ENCODE measurements at regions not wholly inside any gene's neighbourhood (a gene's known extent, or its start where the extent isn't known, plus 50 kb on each side); places are given as distances from the start of the nearest gene placed in this dataset.
"Not testable (repeated sequence)": the region's sequence is repeated elsewhere in the genome, so short reads cannot be mapped to it uniquely, and the experiment has no call there.

- TF ChIP-seq, protein P1, sequence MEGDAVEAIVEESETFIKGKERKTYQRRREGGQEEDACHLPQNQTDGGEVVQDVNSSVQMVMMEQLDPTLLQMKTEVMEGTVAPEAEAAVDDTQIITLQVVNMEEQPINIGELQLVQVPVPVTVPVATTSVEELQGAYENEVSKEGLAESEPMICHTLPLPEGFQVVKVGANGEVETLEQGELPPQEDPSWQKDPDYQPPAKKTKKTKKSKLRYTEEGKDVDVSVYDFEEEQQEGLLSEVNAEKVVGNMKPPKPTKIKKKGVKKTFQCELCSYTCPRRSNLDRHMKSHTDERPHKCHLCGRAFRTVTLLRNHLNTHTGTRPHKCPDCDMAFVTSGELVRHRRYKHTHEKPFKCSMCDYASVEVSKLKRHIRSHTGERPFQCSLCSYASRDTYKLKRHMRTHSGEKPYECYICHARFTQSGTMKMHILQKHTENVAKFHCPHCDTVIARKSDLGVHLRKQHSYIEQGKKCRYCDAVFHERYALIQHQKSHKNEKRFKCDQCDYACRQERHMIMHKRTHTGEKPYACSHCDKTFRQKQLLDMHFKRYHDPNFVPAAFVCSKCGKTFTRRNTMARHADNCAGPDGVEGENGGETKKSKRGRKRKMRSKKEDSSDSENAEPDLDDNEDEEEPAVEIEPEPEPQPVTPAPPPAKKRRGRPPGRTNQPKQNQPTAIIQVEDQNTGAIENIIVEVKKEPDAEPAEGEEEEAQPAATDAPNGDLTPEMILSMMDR (IDR thresholded peaks at IDR 0.05; ENCODE audit: low read depth, low read length) = no peak
Observed at GRCh38 chr12:131461096-131461495, 249.8 kb upstream of the SFSWAP start.

DNA sequence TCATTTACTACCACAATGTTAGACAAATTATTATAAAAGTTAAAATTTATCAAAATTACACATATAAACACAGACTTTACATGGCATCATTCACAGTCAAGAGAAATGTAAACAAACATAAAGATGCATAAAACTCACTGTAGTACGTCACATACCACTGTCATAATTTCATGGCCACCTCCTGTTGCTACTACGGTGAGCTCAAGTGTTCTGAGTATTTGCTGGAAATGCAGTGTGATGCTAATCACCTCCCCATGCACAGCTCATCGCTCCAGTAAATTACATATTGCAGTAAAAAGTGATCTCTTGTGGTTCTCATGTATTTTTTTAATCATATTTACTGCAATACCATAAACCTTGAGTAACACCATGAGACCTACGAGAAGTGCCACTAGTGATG lies 247.7 kb upstream of the SFSWAP start:
- DNase-seq = no peak
- H3K4me1 ChIP-seq = peaks cover 3% of the 10 kb centered on the region
- H3K27me3 ChIP-seq = no peaks in the 10 kb centered on the region; the same call in 1 of the 2 replicates
- no peaks in the 10 kb centered on the region for H3K9me3 ChIP-seq
- TF ChIP-seq, protein P1 (IDR thresholded peaks at IDR 0.05; ENCODE audit: low read depth, low read length) = no peak
- H3K4me3 ChIP-seq (ENCODE audit: low read depth, low read length) = no peak overlapping the region
- no peaks in the 10 kb centered on the region for H3K36me3 ChIP-seq

More at GRCh38 chr12:131461096-131461495, 249.8 kb upstream of the SFSWAP start:
- Histone ChIP-seq H3K4me1 (peaks cover 3% of the 10 kb centered on the region), H3K36me3 (no peaks in the 10 kb centered on the region), H3K9me3 (no peaks in the 10 kb centered on the region), H3K27me3 (no peaks in the 10 kb centered on the region; the same call in 1 of the 2 replicates), H3K4me3 (ENCODE audit: low read depth, low read length) (no peak overlapping the region)
- DNase-seq = no peak

GRCh38 chr12:131464081-131464480 lies 246.8 kb upstream of the SFSWAP start:
- TF ChIP-seq, protein P1 (IDR thresholded peaks at IDR 0.05; ENCODE audit: low read depth, low read length) = no peak
- Histone ChIP-seq H3K27me3 (no peaks in the 10 kb centered on the region; the same call in 1 of the 2 replicates), H3K9me3 (no peaks in the 10 kb centered on the region), H3K4me1 (peaks cover 3% of the 10 kb centered on the region), H3K4me3 (ENCODE audit: low read depth, low read length) (no peak overlapping the region), H3K36me3 (no peaks in the 10 kb centered on the region)
- no peak for DNase-seq

- Histone ChIP-seq H3K9me3 (no peaks in the 10 kb centered on the region), H3K36me3 (no peaks in the 10 kb centered on the region), H3K27me3 (no peaks in the 10 kb centered on the region; the same call in 1 of the 2 replicates), H3K4me3 (ENCODE audit: low read depth, low read length) (no peak overlapping the region), H3K4me1 (peaks cover 3% of the 10 kb centered on the region)
- TF ChIP-seq, protein P1 (IDR thresholded peaks at IDR 0.05; ENCODE audit: low read depth, low read length) = no peak
- DNase-seq = no peak
Observed at GRCh38 chr12:131466306-131466705, 244.6 kb upstream of the SFSWAP start.

- H3K27me3 ChIP-seq = no peaks in the 10 kb centered on the region; the same call in 1 of the 2 replicates
- no peaks in the 10 kb centered on the region for H3K36me3 ChIP-seq
- no peak for DNase-seq
- TF ChIP-seq, protein P1 (IDR thresholded peaks at IDR 0.05; ENCODE audit: low read depth, low read length) = no peak
- H3K4me1 ChIP-seq = peaks cover 3% of the 10 kb centered on the region
- no peak overlapping the region for H3K4me3 ChIP-seq (ENCODE audit: low read depth, low read length)
- H3K9me3 ChIP-seq = no peaks in the 10 kb centered on the region
Observed at GRCh38 chr12:131466932-131467331, 244.0 kb upstream of the SFSWAP start.

- H3K27me3 ChIP-seq = no peaks in the 10 kb centered on the region; the same call in 1 of the 2 replicates
- DNase-seq = no peak
- H3K4me3 ChIP-seq (ENCODE audit: low read depth, low read length) = no peak overlapping the region
- TF ChIP-seq, protein P1 (IDR thresholded peaks at IDR 0.05; ENCODE audit: low read depth, low read length) = no peak
- no peaks in the 10 kb centered on the region for H3K9me3 ChIP-seq
- no peaks in the 10 kb centered on the region for H3K36me3 ChIP-seq
- H3K4me1 ChIP-seq = peaks cover 3% of the 10 kb centered on the region
Observed at GRCh38 chr12:131468206-131468605, 242.7 kb upstream of the SFSWAP start.

GRCh38 chr12:131469945-131470344 lies 240.9 kb upstream of the SFSWAP start:
- H3K36me3 ChIP-seq, H3K4me1 ChIP-seq: not testable (repeated sequence)

More at GRCh38 chr12:131469945-131470344, 240.9 kb upstream of the SFSWAP start:
- H3K4me3 ChIP-seq (ENCODE audit: low read depth, low read length); DNase-seq; H3K9me3 ChIP-seq; H3K27me3 ChIP-seq: not testable (repeated sequence)

Data from BE2C (cell line).